ENCODE measurements at regions not wholly inside any gene's neighbourhood (a gene's known extent, or its start where the extent isn't known, plus 50 kb on each side); places are given as distances from the start of the nearest gene placed in this dataset.

DNA sequence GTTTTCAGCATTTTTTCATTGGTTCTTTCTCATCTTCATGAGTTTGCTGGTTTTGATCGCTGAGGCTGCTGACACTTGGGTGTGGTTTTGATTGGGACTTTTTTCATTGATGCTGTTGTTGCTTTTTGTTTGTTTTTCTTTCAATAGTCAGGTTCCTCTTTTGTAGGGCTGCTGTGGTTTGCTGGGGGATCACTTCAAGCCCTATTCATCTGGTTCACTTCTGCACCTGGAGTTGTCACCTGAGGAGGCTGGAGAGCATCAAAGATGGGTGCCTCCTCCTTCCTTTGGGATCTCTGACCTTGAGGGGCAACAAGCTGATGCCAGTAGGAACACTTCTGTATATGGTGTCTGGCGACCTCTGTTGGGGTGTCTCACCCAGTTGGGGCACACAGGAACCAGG is 1279.9 kb upstream of the TMPRSS15 start:
- TF ChIP-seq, protein P1, sequence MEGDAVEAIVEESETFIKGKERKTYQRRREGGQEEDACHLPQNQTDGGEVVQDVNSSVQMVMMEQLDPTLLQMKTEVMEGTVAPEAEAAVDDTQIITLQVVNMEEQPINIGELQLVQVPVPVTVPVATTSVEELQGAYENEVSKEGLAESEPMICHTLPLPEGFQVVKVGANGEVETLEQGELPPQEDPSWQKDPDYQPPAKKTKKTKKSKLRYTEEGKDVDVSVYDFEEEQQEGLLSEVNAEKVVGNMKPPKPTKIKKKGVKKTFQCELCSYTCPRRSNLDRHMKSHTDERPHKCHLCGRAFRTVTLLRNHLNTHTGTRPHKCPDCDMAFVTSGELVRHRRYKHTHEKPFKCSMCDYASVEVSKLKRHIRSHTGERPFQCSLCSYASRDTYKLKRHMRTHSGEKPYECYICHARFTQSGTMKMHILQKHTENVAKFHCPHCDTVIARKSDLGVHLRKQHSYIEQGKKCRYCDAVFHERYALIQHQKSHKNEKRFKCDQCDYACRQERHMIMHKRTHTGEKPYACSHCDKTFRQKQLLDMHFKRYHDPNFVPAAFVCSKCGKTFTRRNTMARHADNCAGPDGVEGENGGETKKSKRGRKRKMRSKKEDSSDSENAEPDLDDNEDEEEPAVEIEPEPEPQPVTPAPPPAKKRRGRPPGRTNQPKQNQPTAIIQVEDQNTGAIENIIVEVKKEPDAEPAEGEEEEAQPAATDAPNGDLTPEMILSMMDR (IDR thresholded peaks at IDR 0.05): no peak
- TF ChIP-seq POLR2A (IDR thresholded peaks at IDR 0.05) (no peak), EP300 (IDR thresholded peaks at IDR 0.05) (no peak), POLR2AphosphoS5 (IDR thresholded peaks at IDR 0.05) (no peak)
